Common myeloid progenitor, CD34-positive (primary cell): ENCODE measurements at regions not wholly inside any gene's neighbourhood (a gene's known extent, or its start where the extent isn't known, plus 50 kb on each side); places are given as distances from the start of the nearest gene placed in this dataset.
A peak's percentile ranks its signal among the peaks of the same experiment; 100 is the strongest.

Experiments
- CTCF ChIA-PET: fragments of 350-600 bp; sonication (Branson Sonifier 250); formaldehyde crosslinking; loops from one replicate; lab custom pipeline; 2021; ENCODE audit warnings: antibody characterized with exemption; lab: Charles Lee
- POLR2A ChIA-PET: fragments of 350-600 bp; sonication (Branson Sonifier 250); formaldehyde crosslinking; loops from one replicate; lab custom pipeline; 2021; ENCODE audit warnings: antibody characterized with exemption; lab: Charles Lee
- DNase-seq, 3 donors: peaks; one replicate each; pipeline versions ENCODE4 v3.0.0 to v3.0.0-alpha.2; 2013
- H3K27ac ChIP-seq, 2 experiments: 1 replicate in 1 of 2; 2 replicates in 1 of 2; pipeline ENCODE4 v1.7.0; 2013; ENCODE audit warnings: inconsistent platforms in 2 of 2, low read length in 2 of 2, mild to moderate bottlenecking in 2 of 2, low read depth in 1 of 2, moderate library complexity in 1 of 2; ENCODE audit not compliant: severe bottlenecking in 2 of 2, insufficient read depth in 1 of 2, poor library complexity in 1 of 2
- H3K27me3 ChIP-seq, 5 experiments: replicated peaks in 2 of 5; 1 replicate in 3 of 5; 2 replicates in 2 of 5; pipeline versions ENCODE4 v1.6.1 to v1.7.0; 2013; ENCODE audit warnings: low read length in 4 of 5, mild to moderate bottlenecking in 2 of 5, moderate library complexity in 2 of 5, inconsistent platforms in 1 of 5; ENCODE audit not compliant: insufficient read depth in 5 of 5, control insufficient read depth in 4 of 5
- H3K36me3 ChIP-seq, 4 experiments: 1 replicate in 2 of 4; 2 replicates in 2 of 4; pipeline versions ENCODE4 v1.6.1 to v1.7.0; 2013; ENCODE audit warnings: low read length in 3 of 4, control low read depth in 1 of 4, mild to moderate bottlenecking in 1 of 4; ENCODE audit not compliant: control insufficient read depth in 4 of 4, insufficient read depth in 4 of 4
- H3K4me1 ChIP-seq, 4 experiments: 1 replicate in 3 of 4; 2 replicates in 1 of 4; pipeline versions ENCODE4 v1.6.1 to v1.7.1; 2013; ENCODE audit warnings: low read length in 3 of 4, mild to moderate bottlenecking in 3 of 4, control low read depth in 1 of 4, inconsistent platforms in 1 of 4, moderate library complexity in 1 of 4; ENCODE audit not compliant: control insufficient read depth in 4 of 4, insufficient read depth in 4 of 4; ENCODE audit errors: control extremely low read depth in 1 of 4
- H3K4me3 ChIP-seq, 7 experiments: 1 replicate in 4 of 7; 2 replicates in 3 of 7; pipeline versions ENCODE4 v1.5.1 to v1.7.0; 2013; ENCODE audit warnings: mild to moderate bottlenecking in 7 of 7, low read length in 6 of 7, moderate library complexity in 6 of 7, inconsistent platforms in 2 of 7, low read depth in 2 of 7, control low read depth in 1 of 7; ENCODE audit not compliant: insufficient read depth in 4 of 7, control insufficient read depth in 1 of 7; ENCODE audit errors: extremely low read depth in 1 of 7
- H3K9me3 ChIP-seq, 5 experiments: 1 replicate in 4 of 5; 2 replicates in 1 of 5; pipeline versions ENCODE4 v1.6.1 to v1.7.1; 2013; ENCODE audit warnings: low read length in 4 of 5, mild to moderate bottlenecking in 2 of 5, inconsistent platforms in 1 of 5, low read depth in 1 of 5, moderate library complexity in 1 of 5; ENCODE audit not compliant: control insufficient read depth in 4 of 5, insufficient read depth in 2 of 5; ENCODE audit errors: control extremely low read depth in 1 of 5
- WGBS: methylation state at CpG from one replicate; pipeline ENCODE4 v1.1.5; 2013; ENCODE audit not compliant: insufficient coverage; 5-methylcytosine and 5-hydroxymethylcytosine counted together

DNA sequence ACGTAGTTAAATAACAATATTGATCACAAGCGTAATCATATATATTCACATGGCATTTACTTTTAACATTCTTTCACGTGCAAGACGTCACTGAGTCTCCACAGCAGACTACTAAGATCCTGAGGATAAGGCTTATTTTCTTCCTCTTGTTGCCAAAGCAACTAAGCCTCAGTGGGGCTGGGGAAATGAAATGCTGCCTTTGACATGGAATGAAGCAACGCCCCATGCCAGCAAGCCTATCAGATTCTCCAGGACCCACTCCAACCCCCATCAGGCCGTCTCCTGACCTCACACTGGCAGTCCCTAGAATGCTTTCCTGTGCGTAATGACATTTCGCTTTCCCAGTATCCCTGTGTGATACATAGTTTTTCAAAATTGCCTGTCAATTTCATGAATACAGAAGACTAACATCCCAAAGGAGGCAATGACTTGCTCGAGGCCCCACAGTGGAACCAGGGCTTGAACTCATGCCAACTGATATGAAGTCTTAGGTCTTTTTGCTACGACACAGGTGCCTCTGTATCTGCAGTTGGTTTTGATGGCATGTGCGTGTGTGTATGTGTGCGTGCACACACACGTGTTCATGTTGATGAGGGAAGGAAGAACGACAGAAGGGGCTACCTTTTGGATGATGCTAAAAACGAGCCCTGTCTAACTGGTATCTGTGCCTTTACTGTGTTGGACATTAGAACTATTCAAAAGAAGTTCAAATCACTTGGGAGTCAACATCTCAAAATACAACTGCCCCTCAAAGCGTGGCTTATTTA lies 239.1 kb downstream of the VRK1 start:
- CTCF ChIA-PET, result no interaction called here
- Histone ChIP-seq H3K4me3 (no peak overlapping the region), H3K27me3 (peaks cover 15 to 80% (median 39%) of the 10 kb centered on the region in 5 experiments), H3K9me3 (peaks cover 2 to 26% (median 5%) of the 10 kb centered on the region in 5 experiments), H3K27ac (no peak overlapping the region), H3K4me1 (peaks cover 0 to 8% (median 7%) of the 10 kb centered on the region in 4 experiments), H3K36me3 (no peaks in the 10 kb centered on the region)
- no peak for DNase-seq
- POLR2A ChIA-PET, result no interaction called here
- WGBS, result 85% methylated on average over 13 of the region's 16 CpGs

DNA sequence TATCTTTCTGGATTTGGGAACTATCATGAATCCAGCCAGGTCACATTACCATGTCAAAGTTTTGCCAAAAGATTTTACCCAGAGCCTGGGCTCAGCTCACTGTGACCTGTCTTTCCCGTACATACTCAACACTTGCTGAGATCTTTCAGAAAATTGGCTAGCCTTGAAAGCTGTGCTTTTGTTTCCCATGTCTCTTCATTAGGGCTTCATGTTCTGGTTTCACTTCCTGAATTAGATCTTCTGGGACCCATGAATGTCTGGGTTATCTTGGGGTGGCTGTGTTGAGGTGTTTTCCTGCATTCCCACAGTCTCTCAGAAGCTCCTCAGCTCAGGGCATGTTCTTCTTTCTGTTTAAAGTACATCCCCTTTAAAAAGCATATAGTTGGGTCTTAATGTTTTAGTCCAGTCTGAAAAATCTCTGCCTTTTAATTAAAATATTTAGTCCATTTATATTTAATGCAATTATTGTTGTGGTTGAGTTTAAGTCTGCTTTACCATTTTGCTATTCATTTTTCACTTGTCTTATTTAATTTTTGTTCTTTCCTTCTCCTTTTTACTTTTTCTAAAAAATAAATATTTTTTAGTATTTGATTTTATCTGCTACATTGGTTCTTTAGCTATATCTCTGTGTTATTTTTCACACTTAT lies 242.7 kb downstream of the VRK1 start:
- H3K27ac ChIP-seq, result no peak overlapping the region
- H3K4me1 ChIP-seq, result no peaks in the 10 kb centered on the region
- H3K27me3 ChIP-seq, result peaks cover 9 to 63% (median 19%) of the 10 kb centered on the region in 5 experiments
- no peak for DNase-seq
- H3K4me3 ChIP-seq, result no peak overlapping the region
- 100% methylated on average over 1 of the region's 1 CpG for whole genome bisulfite sequencing
- ChIA-PET POLR2A (no interaction called here), CTCF (no interaction called here)
- H3K36me3 ChIP-seq, result no peaks in the 10 kb centered on the region
- peaks cover 2 to 18% (median 7%) of the 10 kb centered on the region in 5 experiments for H3K9me3 ChIP-seq

DNA sequence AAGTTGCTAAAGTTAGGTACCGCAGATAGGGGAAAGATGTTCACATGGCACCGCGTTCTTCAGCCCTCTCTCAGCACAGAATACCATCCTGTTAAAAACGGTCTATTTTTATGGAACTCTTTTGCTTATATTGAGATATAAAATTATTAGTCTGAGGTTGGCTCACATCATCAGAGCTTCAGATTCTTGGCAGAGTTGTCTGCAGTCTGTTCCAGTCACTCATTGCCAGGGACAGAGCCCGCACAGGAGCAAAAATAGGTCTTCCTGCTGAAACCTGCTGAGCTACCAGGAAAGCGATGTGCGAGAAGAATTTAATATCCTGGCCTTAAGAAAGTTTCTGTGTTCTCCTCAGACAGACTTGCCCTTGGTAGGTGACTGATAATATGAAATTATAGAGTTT lies 249.8 kb downstream of the VRK1 start:
- POLR2A ChIA-PET, result no interaction called here
- Histone ChIP-seq H3K27me3 (peaks cover 5 to 46% (median 19%) of the 10 kb centered on the region in 5 experiments), H3K4me3 (no peak overlapping the region), H3K36me3 (no peaks in the 10 kb centered on the region), H3K9me3 (peaks cover 0 to 2% (median 0%) of the 10 kb centered on the region in 5 experiments), H3K27ac (no peak overlapping the region), H3K4me1 (no peaks in the 10 kb centered on the region)
- no peak for DNase-seq
- CTCF ChIA-PET, result interaction anchor here (0.9 to 1.7 kb wide), 3 partner anchors 9 to 37 kb away, joined by 3 to 6 read pairs (median 3); no protein-coding TSS in a partner anchor
- 97% methylated on average over 5 of the region's 7 CpGs for WGBS

DNA sequence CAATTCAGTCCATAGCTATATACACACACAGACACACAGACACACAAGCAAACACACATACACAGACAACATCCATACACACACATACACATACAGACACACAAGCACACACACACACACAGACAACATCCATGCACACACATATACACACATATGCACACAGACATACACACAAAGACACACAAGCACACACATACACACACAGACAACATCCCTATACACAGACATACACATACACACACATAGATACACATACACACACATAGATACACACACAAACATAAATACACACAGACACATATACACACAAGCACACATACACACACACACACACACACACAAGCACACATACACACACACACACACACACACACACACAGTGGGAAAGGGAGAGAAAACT lies 254.8 kb downstream of the VRK1 start:
- Histone ChIP-seq H3K27ac (no peak overlapping the region), H3K4me3 (no peak overlapping the region), H3K36me3 (no peaks in the 10 kb centered on the region), H3K4me1 (no peaks in the 10 kb centered on the region), H3K27me3 (peaks cover 2 to 34% (median 24%) of the 10 kb centered on the region in 5 experiments), H3K9me3 (no peaks in the 10 kb centered on the region)
- POLR2A ChIA-PET, result no interaction called here
- CTCF ChIA-PET, result no interaction called here
- no peak for DNase-seq

DNA sequence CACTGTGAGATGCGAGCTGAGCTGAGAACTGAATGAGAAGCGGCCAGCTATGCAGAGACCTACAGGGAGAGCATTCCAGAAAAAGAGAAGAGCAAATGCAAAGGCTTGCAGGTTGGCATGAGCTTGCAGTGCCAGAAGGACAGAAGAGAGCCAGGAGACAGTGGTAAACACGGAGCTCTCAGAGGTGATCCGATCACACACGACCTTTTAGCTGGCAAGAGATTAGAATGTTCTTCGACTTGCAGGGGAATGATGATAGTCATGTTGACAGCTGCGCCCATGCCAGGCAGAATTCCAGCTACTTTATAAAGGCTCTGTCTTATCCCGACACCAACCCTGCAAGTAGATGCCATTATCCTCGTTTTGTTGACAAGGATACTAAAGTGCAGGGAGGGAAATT lies 256.8 kb downstream of the VRK1 start:
- no peak overlapping the region for H3K27ac ChIP-seq
- CTCF ChIA-PET, result interaction anchor here (0.6 kb wide), 1 partner anchor 17 kb away, joined by 3 read pairs; no protein-coding TSS in a partner anchor
- no peak for DNase-seq
- H3K27me3 ChIP-seq, result peaks cover 2 to 39% (median 23%) of the 10 kb centered on the region in 5 experiments
- H3K4me3 ChIP-seq, result no peak overlapping the region
- POLR2A ChIA-PET, result no interaction called here
- no peaks in the 10 kb centered on the region for H3K4me1 ChIP-seq
- no peaks in the 10 kb centered on the region for H3K36me3 ChIP-seq
- 97% methylated on average over 8 of the region's 9 CpGs for WGBS
- H3K9me3 ChIP-seq, result no peaks in the 10 kb centered on the region

DNA sequence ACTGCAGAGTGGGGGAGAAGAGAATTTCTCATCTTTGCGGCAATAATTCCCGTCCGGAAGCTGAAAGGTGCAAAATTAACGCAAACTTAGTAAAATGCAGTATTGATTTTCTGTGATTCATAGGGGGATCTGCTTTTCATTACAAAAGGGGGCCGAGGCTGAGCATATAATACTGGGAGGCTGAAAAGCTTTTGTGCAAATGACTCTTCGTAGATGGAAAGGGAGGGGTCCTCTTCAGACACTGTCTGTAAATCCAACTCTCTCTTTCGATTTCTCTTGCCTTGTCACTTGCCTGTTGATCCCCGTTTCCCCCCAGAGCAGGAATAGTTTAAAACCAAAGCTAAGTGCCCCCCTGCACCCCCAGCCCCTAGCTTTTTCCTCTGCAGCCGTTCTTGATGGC lies 258.2 kb downstream of the VRK1 start:
- no peaks in the 10 kb centered on the region for H3K9me3 ChIP-seq
- no peaks in the 10 kb centered on the region for H3K36me3 ChIP-seq
- DNase-seq, result no peak
- peaks cover 2 to 38% (median 17%) of the 10 kb centered on the region in 5 experiments for H3K27me3 ChIP-seq
- 85% methylated on average over 7 of the region's 9 CpGs for WGBS
- H3K27ac ChIP-seq, result no peak overlapping the region
- H3K4me1 ChIP-seq, result no peaks in the 10 kb centered on the region
- ChIA-PET POLR2A (no interaction called here), CTCF (interaction anchor here (1.1 to 1.4 kb wide), 6 partner anchors 13 to 130 kb away, joined by 3 read pairs; no protein-coding TSS in a partner anchor)
- no peak overlapping the region for H3K4me3 ChIP-seq

DNA sequence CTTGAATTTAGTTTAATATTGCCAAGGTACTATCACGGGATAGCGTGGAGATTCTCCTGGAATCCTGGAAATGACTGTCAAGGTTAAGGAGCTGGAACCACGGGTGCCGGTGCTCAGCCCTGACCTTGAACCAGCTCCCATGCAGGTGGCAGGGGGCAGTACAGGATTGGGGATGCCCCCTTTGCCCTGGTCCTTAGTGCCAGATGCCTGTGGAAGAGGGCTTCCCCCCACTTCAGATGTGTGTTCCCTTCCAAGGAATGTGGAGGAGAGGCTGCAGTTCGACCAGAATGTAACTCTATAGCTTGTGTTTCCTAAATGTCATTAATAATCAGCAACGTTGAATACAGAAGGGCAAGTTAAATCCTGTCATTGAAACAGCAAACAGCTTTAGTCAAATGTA lies 258.9 kb downstream of the VRK1 start:
- Histone ChIP-seq H3K36me3 (no peaks in the 10 kb centered on the region), H3K4me1 (no peaks in the 10 kb centered on the region), H3K27me3 (peaks cover 0 to 38% (median 12%) of the 10 kb centered on the region in 5 experiments), H3K4me3 (no peak overlapping the region), H3K27ac (no peak overlapping the region), H3K9me3 (no peaks in the 10 kb centered on the region)
- peak; percentile 7 to 28 (median 15) for DNase-seq
- POLR2A ChIA-PET, result no interaction called here
- WGBS, result 53% methylated on average over 6 of the region's 6 CpGs
- CTCF ChIA-PET, result interaction anchor here (0.8 to 1.4 kb wide), 11 partner anchors 8 to 530 kb away, joined by 3 to 6 read pairs (median 3); no protein-coding TSS in a partner anchor
